SK-N-SH (cell line): ENCODE measurements at regions not wholly inside any gene's neighbourhood (a gene's known extent, or its start where the extent isn't known, plus 50 kb on each side); places are given as distances from the start of the nearest gene placed in this dataset.

Source experiments
- CTCF ChIA-PET: fragments of 300-600, 350-600 bp; formaldehyde crosslinking; extraction: SDS; loops from one replicate; lab custom pipeline; 2021; lab: Yijun Ruan, JAX
- POLR2A ChIA-PET: fragments of 350-600 bp; sonication (Branson Sonifier 250); formaldehyde crosslinking; extraction: SDS; loops from one replicate; lab custom pipeline; 2020; ENCODE audit warnings: antibody characterized with exemption, inconsistent platforms; lab: Yijun Ruan, JAX
- DNase-seq: peaks from one replicate; pipeline ENCODE4 v3.0.0; 2012
- H2AFZ ChIP-seq: fragments of 200-600 bp; sonication (generic); 2 replicates; pipeline ENCODE4 v1.8.1; 2016; ENCODE audit warnings: antibody characterized with exemption, mild to moderate bottlenecking, low read depth
- H3F3A ChIP-seq: fragments of 200-600 bp; sonication (generic); replicated peaks from 2 replicates; pipeline ENCODE3; 2016; ENCODE audit warnings: antibody characterized with exemption, mild to moderate bottlenecking; ENCODE audit not compliant: insufficient read depth
- H3K27ac ChIP-seq, 2 experiments: fragments of 200-500 bp in 1 of 2; fragments of 200-600 bp in 1 of 2; sonication (Bioruptor generic) in 1 of 2; sonication (generic), shearing (Covaris generic) in 1 of 2; 2 replicates each; pipeline versions ENCODE4 v1.5.1 to v1.6.1; 2014 to 2016; ENCODE audit warnings: low read depth in 2 of 2, inconsistent platforms in 1 of 2, low read length in 1 of 2, mild to moderate bottlenecking in 1 of 2, mixed read lengths in 1 of 2
- H3K27me3 ChIP-seq: fragments of 200-600 bp; sonication (generic), shearing (Covaris generic); 2 replicates; pipeline ENCODE4 v1.6.1; 2016; ENCODE audit warnings: mixed run types; ENCODE audit not compliant: insufficient read depth
- H3K36me3 ChIP-seq, 2 experiments: fragments of 200-500 bp in 1 of 2; fragments of 200-600 bp in 1 of 2; sonication (Bioruptor generic) in 1 of 2; sonication (generic) in 1 of 2; replicated peaks in 1 of 2; 2 replicates each; pipeline versions ENCODE3 to v1.5.1; 2014 to 2016; ENCODE audit warnings: low read length in 1 of 2, mild to moderate bottlenecking in 1 of 2; ENCODE audit not compliant: insufficient read depth in 2 of 2, control insufficient read depth in 1 of 2
- H3K4me1 ChIP-seq, 2 experiments: fragments of 200-500 bp in 1 of 2; fragments of 200-600 bp in 1 of 2; sonication (Bioruptor generic) in 1 of 2; sonication (generic), shearing (Covaris generic) in 1 of 2; 2 replicates each; pipeline versions ENCODE4 v1.5.1 to v1.6.1; 2014 to 2016; ENCODE audit warnings: low read depth in 1 of 2, low read length in 1 of 2, mixed run types in 1 of 2; ENCODE audit not compliant: insufficient read depth in 2 of 2, control insufficient read depth in 1 of 2
- H3K4me2 ChIP-seq: fragments of 200-600 bp; sonication (generic), shearing (Covaris generic); 2 replicates; pipeline ENCODE4 v1.6.1; 2017; ENCODE audit warnings: mixed run types
- H3K4me3 ChIP-seq, 2 experiments: fragments of 200-500 bp in 1 of 2; fragments of 200-600 bp in 1 of 2; sonication (Bioruptor generic) in 1 of 2; sonication (generic), shearing (Covaris generic) in 1 of 2; 2 replicates each; pipeline versions ENCODE4 v1.5.1 to v1.8.1; 2014 to 2016; ENCODE audit warnings: low read depth in 2 of 2, inconsistent platforms in 1 of 2, low read length in 1 of 2, mild to moderate bottlenecking in 1 of 2, mixed read lengths in 1 of 2, moderate library complexity in 1 of 2
- H3K79me2 ChIP-seq: fragments of 200-600 bp; sonication (generic); 2 replicates; pipeline ENCODE4 v1.8.1; 2017; ENCODE audit warnings: mild to moderate bottlenecking; ENCODE audit not compliant: insufficient read depth
- H3K9ac ChIP-seq: fragments of 200-600 bp; sonication (generic); 2 replicates; pipeline ENCODE4 v1.6.1; 2017; ENCODE audit warnings: mixed run types
- H3K9me2 ChIP-seq: fragments of 200-600 bp; sonication (generic); 2 replicates; pipeline ENCODE4 v1.6.1; 2017; ENCODE audit warnings: mixed run types
- H3K9me3 ChIP-seq: fragments of 200-600 bp; sonication (generic); 2 replicates; pipeline ENCODE4 v1.6.1; 2017; ENCODE audit warnings: mixed run types, mild to moderate bottlenecking, moderate library complexity
- H4K20me1 ChIP-seq: fragments of 200-600 bp; sonication (generic); 2 replicates; pipeline ENCODE4 v1.6.1; 2017; ENCODE audit warnings: mild to moderate bottlenecking, mixed run types; ENCODE audit not compliant: insufficient read depth
- CTCF ChIP-seq: fragments of 200-600 bp; sonication (generic); IDR thresholded peaks from 2 replicates; pipeline ENCODE4 v1.6.1; 2017; ENCODE audit warnings: antibody characterized with exemption, mild to moderate bottlenecking, moderate library complexity
- ELF1 ChIP-seq: IDR thresholded peaks from 2 replicates; pipeline ENCODE4 v1.4.0; 2012
- EP300 ChIP-seq, 2 experiments: IDR thresholded peaks; 2 replicates each; pipeline versions ENCODE4 v1.4.0 to v1.6.1; 2012; ENCODE audit warnings: borderline replicate concordance in 1 of 2, low read depth in 1 of 2, low read length in 1 of 2
- EZH2phosphoT487 ChIP-seq: fragments of 200-600 bp; sonication (generic); IDR thresholded peaks from 2 replicates; pipeline ENCODE4 v1.6.1; 2017; ENCODE audit warnings: low read depth, mixed run types, mild to moderate bottlenecking, antibody characterized with exemption, moderate library complexity, borderline replicate concordance
- FOXM1 ChIP-seq: IDR thresholded peaks from 2 replicates; pipeline ENCODE4 v1.4.0; 2012; ENCODE audit warnings: low read depth, mild to moderate bottlenecking
- MEF2A ChIP-seq: IDR thresholded peaks from 2 replicates; pipeline ENCODE4 v1.4.0; 2012; ENCODE audit warnings: low read depth, borderline replicate concordance
- MXI1 ChIP-seq: IDR thresholded peaks from 2 replicates; pipeline ENCODE4 v1.6.1; 2012; ENCODE audit warnings: mild to moderate bottlenecking, low read depth, low read length, improper control_type of control experiment
- NFIC ChIP-seq: IDR thresholded peaks from 2 replicates; pipeline ENCODE4 v1.4.0; 2012; ENCODE audit warnings: borderline replicate concordance
- PBX3 ChIP-seq: IDR thresholded peaks from 2 replicates; pipeline ENCODE4; 2012
- POLR2AphosphoS5 ChIP-seq: IDR thresholded peaks from 2 replicates; pipeline ENCODE4 v1.6.1; 2012; ENCODE audit warnings: low read depth, low read length
- REST ChIP-seq: IDR thresholded peaks from 2 replicates; pipeline ENCODE4 v1.6.1; 2012; ENCODE audit warnings: mild to moderate bottlenecking, low read depth, low read length, moderate library complexity
- RFX5 ChIP-seq: IDR thresholded peaks from 2 replicates; pipeline ENCODE4 v1.6.1; 2012; ENCODE audit warnings: mild to moderate bottlenecking, improper control_type of control experiment, low read length
- RXRA ChIP-seq: IDR thresholded peaks from 2 replicates; pipeline ENCODE4 v1.4.0; 2012; ENCODE audit warnings: low read depth, mild to moderate bottlenecking, borderline replicate concordance
- SMC3 ChIP-seq: IDR thresholded peaks from 2 replicates; pipeline ENCODE4 v1.6.1; 2012; ENCODE audit warnings: low read depth, low read length, improper control_type of control experiment
- TAF1 ChIP-seq: IDR thresholded peaks from 2 replicates; pipeline ENCODE4 v1.6.1; 2012; ENCODE audit warnings: low read depth, mild to moderate bottlenecking, low read length, moderate library complexity, borderline replicate concordance
- TCF12 ChIP-seq: IDR thresholded peaks from 2 replicates; pipeline ENCODE4 v1.4.0; 2012
- TEAD4 ChIP-seq: IDR thresholded peaks from 2 replicates; pipeline ENCODE4 v1.4.0; 2012; ENCODE audit warnings: mild to moderate bottlenecking, borderline replicate concordance; ENCODE audit not compliant: insufficient read depth
- USF1 ChIP-seq: IDR thresholded peaks from 2 replicates; pipeline ENCODE4 v1.4.0; 2012; ENCODE audit warnings: low read depth, borderline replicate concordance
- YY1 ChIP-seq: IDR thresholded peaks from 2 replicates; pipeline ENCODE4 v1.4.0; 2012; ENCODE audit warnings: low read depth, mild to moderate bottlenecking
- ZBTB33 ChIP-seq: IDR thresholded peaks from 2 replicates; pipeline ENCODE4 v1.4.0; 2012; ENCODE audit warnings: low read depth, borderline replicate concordance
- WGBS: methylation state at CpG from one replicate; pipeline ENCODE4 v1.1.6; 2017; ENCODE audit warnings: low lambda C conversion rate; 5-methylcytosine and 5-hydroxymethylcytosine counted together

GRCh38 chr1:212526111-212526491, 82.5 kb upstream of the ATF3 start:
- Histone ChIP-seq H3K79me2 (no peaks in the 10 kb centered on the region), H3K4me3 (no peak overlapping the region), H3K27ac (no peak overlapping the region), H3K27me3 (peaks cover 15% of the 10 kb centered on the region), H3F3A (no peaks in the 10 kb centered on the region), H2AFZ (no peak overlapping the region), H3K9ac (no peak overlapping the region), H3K36me3 (no peaks in the 10 kb centered on the region), H4K20me1 (no peaks in the 10 kb centered on the region), H3K9me3 (no peaks in the 10 kb centered on the region), H3K4me1 (no peaks in the 10 kb centered on the region; a peak in 1 of 4 replicates), H3K4me2 (no peak overlapping the region), H3K9me2 (no peaks in the 10 kb centered on the region)
- TF ChIP-seq TEAD4 (no peak), TCF12 (no peak), TAF1 (no peak), FOXM1 (no peak), USF1 (no peak), EP300 (IDR thresholded peaks at IDR 0.05; ENCODE audit: borderline replicate concordance in 1 of 2, low read depth in 1 of 2, low read length in 1 of 2) (no peak), MXI1 (no peak), RXRA (no peak), MEF2A (no peak), ELF1 (no peak), REST (no peak), RFX5 (no peak), SMC3 (no peak), YY1 (no peak)
- DNase-seq: no peak
- POLR2A ChIA-PET: no interaction called here
- CTCF ChIA-PET: interaction anchor here (0.8 to 1.8 kb wide), 4 partner anchors 14 to 70 kb away, joined by 3 to 6 read pairs (median 4); no protein-coding TSS in a partner anchor
- WGBS: 77% methylated on average over 5 of the region's 5 CpGs

GRCh38 chr1:212528501-212528900, 80.1 kb upstream of the ATF3 start:
- H3K4me2 ChIP-seq: no peak overlapping the region
- ChIA-PET POLR2A (no interaction called here), CTCF (interaction anchor here (1.0 to 1.8 kb wide), 5 partner anchors 10 to 221 kb away, joined by 3 to 7 read pairs (median 3); no protein-coding TSS in a partner anchor)
- H3K4me1 ChIP-seq: no peaks in the 10 kb centered on the region; a peak in 1 of 4 replicates
- H3K27ac ChIP-seq: no peak overlapping the region
- H3K4me3 ChIP-seq: no peak overlapping the region
- WGBS: 30% methylated on average over 1 of the region's 1 CpG
- H3K9me3 ChIP-seq: no peaks in the 10 kb centered on the region
- no peaks in the 10 kb centered on the region for H3K36me3 ChIP-seq
- no peaks in the 10 kb centered on the region for H4K20me1 ChIP-seq
- peaks cover 5% of the 10 kb centered on the region; the same call in 1 of the 2 replicates for H3K27me3 ChIP-seq
- H2AFZ ChIP-seq: no peak overlapping the region
- no peak overlapping the region for H3K9ac ChIP-seq
- no peak for DNase-seq
- H3K79me2 ChIP-seq: no peaks in the 10 kb centered on the region
- H3K9me2 ChIP-seq: no peaks in the 10 kb centered on the region
- no peaks in the 10 kb centered on the region for H3F3A ChIP-seq
- TF ChIP-seq CTCF: no peak
- TF ChIP-seq EZH2phosphoT487: no peak
- TF ChIP-seq ELF1: no peak
- TF ChIP-seq TCF12: no peak
- TF ChIP-seq POLR2AphosphoS5: no peak
- no peak for TF ChIP-seq ZBTB33
- TF ChIP-seq NFIC: no peak
- no peak for TF ChIP-seq PBX3
- TF ChIP-seq RFX5: no peak
